ENCODE measurements at regions not wholly inside any gene's neighbourhood (a gene's known extent, or its start where the extent isn't known, plus 50 kb on each side); places are given as distances from the start of the nearest gene placed in this dataset.

DNA sequence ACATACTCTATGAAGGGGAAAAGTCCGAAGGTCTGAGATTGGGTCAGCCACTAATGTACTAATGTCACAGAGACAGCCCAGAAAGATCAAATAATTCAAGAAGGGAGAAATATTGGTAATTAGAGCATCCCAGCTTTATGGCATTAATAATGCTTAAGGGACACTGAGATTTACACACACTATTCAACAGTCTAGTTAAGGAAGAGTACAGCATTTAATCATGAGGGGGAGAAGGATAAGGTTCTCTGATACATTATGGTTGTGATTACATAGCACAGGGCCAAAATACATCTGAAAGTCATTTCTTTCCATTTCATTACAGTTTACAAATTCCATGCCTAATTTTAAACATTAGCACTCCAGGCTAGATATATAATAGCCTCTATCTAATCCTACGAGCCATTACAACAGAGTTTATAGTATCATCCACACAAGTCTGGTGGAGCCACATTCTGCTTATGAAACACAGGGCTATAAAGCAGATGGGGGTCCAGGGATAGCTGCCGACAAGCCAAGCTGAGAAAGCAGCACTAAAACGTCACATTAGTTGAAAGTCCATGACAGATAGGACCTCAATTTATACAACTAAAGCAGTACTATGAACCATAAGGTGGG lies 108.0 kb upstream of the GRIA3 start:
- TF ChIP-seq, protein P1, sequence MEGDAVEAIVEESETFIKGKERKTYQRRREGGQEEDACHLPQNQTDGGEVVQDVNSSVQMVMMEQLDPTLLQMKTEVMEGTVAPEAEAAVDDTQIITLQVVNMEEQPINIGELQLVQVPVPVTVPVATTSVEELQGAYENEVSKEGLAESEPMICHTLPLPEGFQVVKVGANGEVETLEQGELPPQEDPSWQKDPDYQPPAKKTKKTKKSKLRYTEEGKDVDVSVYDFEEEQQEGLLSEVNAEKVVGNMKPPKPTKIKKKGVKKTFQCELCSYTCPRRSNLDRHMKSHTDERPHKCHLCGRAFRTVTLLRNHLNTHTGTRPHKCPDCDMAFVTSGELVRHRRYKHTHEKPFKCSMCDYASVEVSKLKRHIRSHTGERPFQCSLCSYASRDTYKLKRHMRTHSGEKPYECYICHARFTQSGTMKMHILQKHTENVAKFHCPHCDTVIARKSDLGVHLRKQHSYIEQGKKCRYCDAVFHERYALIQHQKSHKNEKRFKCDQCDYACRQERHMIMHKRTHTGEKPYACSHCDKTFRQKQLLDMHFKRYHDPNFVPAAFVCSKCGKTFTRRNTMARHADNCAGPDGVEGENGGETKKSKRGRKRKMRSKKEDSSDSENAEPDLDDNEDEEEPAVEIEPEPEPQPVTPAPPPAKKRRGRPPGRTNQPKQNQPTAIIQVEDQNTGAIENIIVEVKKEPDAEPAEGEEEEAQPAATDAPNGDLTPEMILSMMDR (IDR thresholded peaks at IDR 0.05; ENCODE audit: low read depth, low read length): no peak
- no peak for DNase-seq (ENCODE audit: low read depth in 2 of 2)
- no peak overlapping the region for H3K4me3 ChIP-seq (replicated peaks in 1 of 2; ENCODE audit: low read depth in 2 of 2, low read length in 2 of 2)

DNA sequence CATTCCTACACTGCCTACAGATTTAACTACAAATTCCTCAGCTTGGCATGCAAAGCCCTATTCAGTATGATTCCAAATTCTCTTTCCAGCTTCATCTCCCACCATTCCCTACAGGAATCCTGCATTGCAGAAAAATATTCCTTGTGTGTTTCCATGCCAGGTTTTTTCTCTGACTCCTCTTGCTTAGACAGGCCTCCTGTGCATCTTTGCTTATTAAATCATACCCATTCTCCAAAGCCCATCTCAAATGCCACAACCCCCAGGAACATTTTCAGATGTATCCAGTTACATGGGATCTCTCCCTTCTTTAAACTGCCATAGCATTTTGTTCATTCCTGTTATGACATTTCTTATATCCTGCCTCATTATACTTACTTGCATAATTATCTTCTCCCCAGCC lies 106.4 kb upstream of the GRIA3 start:
- no peak overlapping the region for H3K4me3 ChIP-seq (replicated peaks in 1 of 2; ENCODE audit: low read depth in 2 of 2, low read length in 2 of 2)
- no peak for DNase-seq (ENCODE audit: low read depth in 2 of 2)
- TF ChIP-seq, protein P1 (IDR thresholded peaks at IDR 0.05; ENCODE audit: low read depth, low read length): no peak

DNA sequence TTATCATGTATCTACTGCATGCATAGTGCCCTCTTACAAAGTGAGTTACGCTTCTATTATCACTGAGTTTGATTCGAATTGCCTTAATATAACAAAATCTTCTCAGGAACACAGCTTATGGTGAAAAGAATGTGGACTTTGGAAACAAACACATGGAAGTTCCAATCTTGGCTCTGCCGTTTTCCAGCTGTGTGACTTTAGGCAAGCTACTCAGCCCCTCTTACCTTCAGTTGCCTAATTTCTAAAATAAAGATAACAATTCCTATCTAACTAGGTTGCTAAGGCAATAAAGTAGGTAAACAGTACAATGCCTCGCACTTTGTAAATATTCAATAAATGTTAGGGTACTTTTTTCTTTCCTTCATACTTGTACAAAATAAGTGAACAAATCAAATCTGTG lies 104.0 kb upstream of the GRIA3 start:
- TF ChIP-seq, protein P1 (IDR thresholded peaks at IDR 0.05; ENCODE audit: low read depth, low read length): no peak
- H3K4me3 ChIP-seq (replicated peaks in 1 of 2; ENCODE audit: low read depth in 2 of 2, low read length in 2 of 2): no peak overlapping the region
- no peak for DNase-seq (ENCODE audit: low read depth in 2 of 2)

DNA sequence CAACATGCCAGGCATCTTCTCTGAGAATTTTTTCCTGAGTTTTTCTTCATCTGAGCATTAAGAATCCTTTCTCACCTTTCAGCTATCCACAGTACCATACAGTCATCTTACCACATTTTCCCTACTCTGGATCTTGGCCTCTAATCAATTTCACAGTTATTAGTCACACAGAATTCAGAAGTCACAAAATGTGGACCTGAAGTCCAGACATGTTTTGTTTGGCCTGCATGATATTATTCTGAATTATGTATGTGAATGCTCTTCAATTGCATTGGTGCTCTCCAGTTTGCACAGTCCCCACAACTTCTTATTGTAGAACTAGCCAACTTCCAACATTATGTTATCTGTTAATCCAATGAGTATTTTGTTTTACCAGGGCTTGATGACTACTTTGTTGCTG lies 102.3 kb upstream of the GRIA3 start:
- peak in 1 of 2 donors; percentile 62 for DNase-seq (ENCODE audit: low read depth in 2 of 2)
- H3K4me3 ChIP-seq (replicated peaks in 1 of 2; ENCODE audit: low read depth in 2 of 2, low read length in 2 of 2): no peak overlapping the region

DNA sequence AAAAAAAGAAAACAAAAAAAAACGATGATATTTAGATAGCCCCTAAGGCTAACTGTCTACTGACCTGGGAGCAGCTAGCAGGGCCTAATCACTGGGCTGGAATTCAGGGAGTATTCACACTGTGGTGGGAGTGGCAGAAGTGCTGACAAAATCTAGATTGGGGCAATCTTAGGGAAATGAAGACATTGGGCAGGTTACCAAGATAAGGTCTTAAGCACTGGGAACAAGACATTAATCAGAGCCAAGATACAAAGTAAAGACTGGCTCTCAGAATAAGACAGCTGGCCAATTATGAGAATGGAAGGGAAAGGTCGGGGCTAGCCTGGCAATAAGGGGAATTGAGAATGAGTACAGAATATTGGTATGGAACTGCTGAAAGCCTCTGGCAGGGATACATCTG lies 100.2 kb upstream of the GRIA3 start:
- DNase-seq (ENCODE audit: low read depth in 2 of 2): peak; percentile 1 to 61
- TF ChIP-seq, protein P1 (IDR thresholded peaks at IDR 0.05; ENCODE audit: low read depth, low read length): no peak
- H3K4me3 ChIP-seq (replicated peaks in 1 of 2; ENCODE audit: low read depth in 2 of 2, low read length in 2 of 2): no peak overlapping the region

More for the DNA sequence above, 102.3 kb upstream of the GRIA3 start:
- TF ChIP-seq, protein P1 (IDR thresholded peaks at IDR 0.05; ENCODE audit: low read depth, low read length): no peak

DNA sequence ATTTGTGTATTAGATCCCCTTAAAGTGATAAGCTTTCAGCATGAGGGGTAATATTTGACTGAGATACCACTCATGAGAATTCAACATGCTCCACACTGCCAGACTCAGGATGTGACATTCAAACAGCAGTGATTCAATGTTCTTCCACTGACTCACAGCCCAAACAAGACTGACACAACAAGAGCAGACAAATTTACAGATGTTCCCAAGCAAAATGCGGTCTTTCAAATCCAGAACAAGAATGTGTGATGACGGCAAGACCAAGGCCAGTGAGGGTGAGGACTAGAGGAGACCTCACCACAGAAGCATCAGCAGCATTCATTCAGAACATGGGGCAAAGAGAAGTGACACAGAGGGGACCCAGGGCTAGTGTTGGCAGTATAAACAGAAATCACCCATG lies 99.3 kb upstream of the GRIA3 start:
- H3K4me3 ChIP-seq (replicated peaks in 1 of 2; ENCODE audit: low read depth in 2 of 2, low read length in 2 of 2): no peak overlapping the region
- DNase-seq (ENCODE audit: low read depth in 2 of 2): peak in 1 of 2 donors; percentile 87
- TF ChIP-seq, protein P1 (IDR thresholded peaks at IDR 0.05; ENCODE audit: low read depth, low read length): no peak
